NT2/D1 (cell line): ENCODE measurements at regions not wholly inside any gene's neighbourhood (a gene's known extent, or its start where the extent isn't known, plus 50 kb on each side); places are given as distances from the start of the nearest gene placed in this dataset.

Experiments
- DNase-seq: peaks from one replicate; pipeline ENCODE4 v3.0.0-alpha.2; 2011; ENCODE audit warnings: low read depth, low spot score
- H3K27me3 ChIP-seq: 2 replicates; pipeline ENCODE4 v1.6.0; 2011; ENCODE audit warnings: mild to moderate bottlenecking; ENCODE audit not compliant: insufficient read length, insufficient read depth
- H3K36me3 ChIP-seq: 2 replicates; pipeline ENCODE4 v1.6.1; 2011; ENCODE audit warnings: mild to moderate bottlenecking, low read length, mixed read lengths; ENCODE audit not compliant: insufficient read depth, insufficient read length
- H3K4me1 ChIP-seq: 2 replicates; pipeline ENCODE4 v1.5.1; 2011; ENCODE audit not compliant: insufficient read depth, insufficient read length
- H3K4me3 ChIP-seq: 2 replicates; pipeline ENCODE4 v1.5.1; 2011; ENCODE audit warnings: low read depth; ENCODE audit not compliant: insufficient read length
- H3K9ac ChIP-seq: 2 replicates; pipeline ENCODE4 v1.6.0; 2011; ENCODE audit warnings: low read depth; ENCODE audit not compliant: insufficient read length
- H3K9me3 ChIP-seq: 2 replicates; pipeline ENCODE4 v1.5.1; 2011; ENCODE audit warnings: mild to moderate bottlenecking, low read length; ENCODE audit not compliant: insufficient read depth
- SUZ12 ChIP-seq: IDR thresholded peaks from 2 replicates; pipeline ENCODE4 v1.6.1; 2011; ENCODE audit not compliant: insufficient read length, insufficient read depth; ENCODE audit errors: extremely low read depth
- YY1 ChIP-seq: IDR thresholded peaks from 2 replicates; pipeline ENCODE4 v1.6.1; 2011; ENCODE audit not compliant: insufficient read length, insufficient read depth
- ZNF274 ChIP-seq: IDR thresholded peaks from 2 replicates; pipeline ENCODE4 v1.6.1; 2011; ENCODE audit warnings: mild to moderate bottlenecking, low read depth, low read length

GRCh38 chr7:17485904-17486303, 187.5 kb downstream of the AHR start:
- no peak for DNase-seq
- no peaks in the 10 kb centered on the region for H3K27me3 ChIP-seq
- no peak for TF ChIP-seq YY1
- no peak for TF ChIP-seq SUZ12
- no peak for TF ChIP-seq ZNF274
- H3K9ac ChIP-seq, result no peak overlapping the region
- H3K4me3 ChIP-seq, result no peak overlapping the region
- no peaks in the 10 kb centered on the region for H3K36me3 ChIP-seq
- no peaks in the 10 kb centered on the region for H3K9me3 ChIP-seq
- no peaks in the 10 kb centered on the region for H3K4me1 ChIP-seq

GRCh38 chr7:17486835-17487234, 188.4 kb downstream of the AHR start:
- Histone ChIP-seq H3K4me1 (no peaks in the 10 kb centered on the region), H3K4me3 (no peak overlapping the region), H3K36me3 (no peaks in the 10 kb centered on the region), H3K27me3 (no peaks in the 10 kb centered on the region), H3K9ac (no peak overlapping the region), H3K9me3 (no peaks in the 10 kb centered on the region)
- DNase-seq, result no peak
- TF ChIP-seq YY1 (no peak), ZNF274 (no peak), SUZ12 (no peak)

- no peak for TF ChIP-seq YY1
- no peak for TF ChIP-seq ZNF274
- no peak for TF ChIP-seq SUZ12
- H3K9me3 ChIP-seq, result no peaks in the 10 kb centered on the region
Measured at GRCh38 chr7:17487343-17487742, 188.9 kb downstream of the AHR start.

DNA sequence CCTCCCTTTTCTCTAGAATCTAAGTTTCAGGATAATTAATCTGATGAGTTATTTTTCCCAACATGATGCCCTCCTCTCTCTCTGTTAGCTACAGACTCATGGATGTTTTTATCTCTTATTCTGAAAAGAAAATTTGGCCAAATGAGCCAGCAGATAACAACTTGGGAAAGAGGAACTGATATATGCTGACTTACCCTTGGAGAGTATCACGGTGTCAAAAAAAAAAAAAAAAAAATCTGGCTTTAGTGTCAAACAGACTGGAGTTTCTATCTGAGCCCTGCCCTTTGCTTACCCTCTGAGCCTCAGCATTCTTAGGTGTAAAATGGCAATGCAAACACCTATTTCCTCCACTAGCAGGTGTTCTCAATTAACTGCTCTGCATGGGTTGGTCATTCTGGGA, 190.4 kb downstream of the AHR start:
- H3K36me3 ChIP-seq, result no peaks in the 10 kb centered on the region
- no peak overlapping the region for H3K4me3 ChIP-seq
- H3K9ac ChIP-seq, result no peak overlapping the region
- TF ChIP-seq SUZ12 (no peak), YY1 (no peak), ZNF274 (no peak)
- DNase-seq, result no peak
- H3K4me1 ChIP-seq, result no peaks in the 10 kb centered on the region
- H3K9me3 ChIP-seq, result no peaks in the 10 kb centered on the region
- no peaks in the 10 kb centered on the region for H3K27me3 ChIP-seq

More at GRCh38 chr7:17487343-17487742, 188.9 kb downstream of the AHR start:
- no peak for DNase-seq
- Histone ChIP-seq H3K4me1 (no peaks in the 10 kb centered on the region), H3K36me3 (no peaks in the 10 kb centered on the region), H3K9ac (no peak overlapping the region), H3K27me3 (no peaks in the 10 kb centered on the region), H3K4me3 (no peak overlapping the region)

GRCh38 chr7:17489961-17490360, 191.5 kb downstream of the AHR start:
- Histone ChIP-seq H3K4me1 (no peaks in the 10 kb centered on the region), H3K27me3 (no peaks in the 10 kb centered on the region), H3K9me3 (no peaks in the 10 kb centered on the region), H3K4me3 (no peak overlapping the region), H3K9ac (no peak overlapping the region), H3K36me3 (no peaks in the 10 kb centered on the region)
- TF ChIP-seq ZNF274 (no peak), SUZ12 (no peak)
- DNase-seq, result no peak

DNA sequence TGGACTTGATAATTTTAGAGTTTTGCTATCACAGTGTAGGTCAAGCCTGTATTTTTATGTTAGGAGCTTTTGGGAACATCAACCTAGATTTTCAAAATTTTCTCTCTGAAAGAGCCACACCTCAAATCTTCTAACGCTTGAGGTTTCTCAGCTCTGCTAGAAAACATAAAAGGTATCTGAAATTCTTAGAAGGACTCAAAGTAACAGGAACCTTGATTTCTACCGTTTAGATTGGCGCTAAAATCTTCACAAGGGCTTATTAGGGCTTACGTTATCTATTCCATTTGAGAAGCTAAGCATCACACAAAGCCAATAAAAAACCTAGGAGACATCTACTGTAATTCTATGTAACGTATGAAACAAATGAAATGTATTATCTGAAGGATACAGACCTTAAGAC, 192.4 kb downstream of the AHR start:
- Histone ChIP-seq H3K9ac (no peak overlapping the region), H3K4me1 (no peaks in the 10 kb centered on the region), H3K9me3 (no peaks in the 10 kb centered on the region), H3K4me3 (no peak overlapping the region), H3K36me3 (no peaks in the 10 kb centered on the region), H3K27me3 (no peaks in the 10 kb centered on the region)
- TF ChIP-seq SUZ12 (no peak), YY1 (no peak), ZNF274 (no peak)
- DNase-seq, result no peak

DNA sequence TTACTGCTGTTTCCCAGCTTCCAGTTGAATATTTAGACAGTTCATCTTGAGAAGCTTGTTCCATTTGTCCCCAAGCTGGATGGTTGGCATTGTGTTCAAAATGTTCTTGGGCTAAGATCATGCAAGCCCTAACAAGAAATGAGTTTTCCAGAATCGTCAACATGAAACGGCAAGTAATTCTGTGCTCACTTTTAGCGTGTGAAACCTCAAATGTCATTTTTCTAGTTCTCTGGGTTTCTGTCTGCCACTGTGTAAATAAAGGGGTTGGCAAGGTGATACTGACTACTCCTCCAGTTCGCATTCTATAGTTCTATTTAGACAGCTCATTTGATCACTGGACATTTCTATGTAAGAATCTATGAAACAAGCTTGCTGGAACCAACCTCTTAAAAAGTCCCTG, 194.0 kb downstream of the AHR start:
- Histone ChIP-seq H3K9ac (no peak overlapping the region), H3K4me3 (no peak overlapping the region), H3K4me1 (no peaks in the 10 kb centered on the region), H3K27me3 (no peaks in the 10 kb centered on the region), H3K9me3 (no peaks in the 10 kb centered on the region), H3K36me3 (no peaks in the 10 kb centered on the region)
- TF ChIP-seq ZNF274 (no peak), SUZ12 (no peak), YY1 (no peak)
- DNase-seq, result no peak

DNA sequence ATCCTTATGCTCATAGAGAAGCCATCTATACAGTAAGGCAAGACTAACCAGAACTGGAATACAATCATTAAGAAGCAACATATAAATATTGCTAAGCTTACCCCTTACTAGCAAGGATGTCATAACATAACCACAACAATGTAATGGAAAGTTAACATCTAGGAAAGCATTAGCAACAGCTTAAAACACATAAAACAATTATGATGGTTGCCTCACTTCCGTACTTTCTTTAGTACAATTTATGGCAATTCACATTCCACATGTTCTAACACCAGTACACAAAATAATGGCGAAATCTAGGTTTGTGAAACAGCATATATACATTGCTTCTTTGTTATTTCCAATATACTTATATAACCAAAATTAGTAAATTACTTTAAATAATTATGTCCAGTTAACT, 195.0 kb downstream of the AHR start:
- Histone ChIP-seq H3K36me3 (no peaks in the 10 kb centered on the region), H3K9me3 (no peaks in the 10 kb centered on the region), H3K27me3 (no peaks in the 10 kb centered on the region), H3K4me3 (no peak overlapping the region), H3K9ac (no peak overlapping the region), H3K4me1 (no peaks in the 10 kb centered on the region)
- no peak for DNase-seq
- TF ChIP-seq SUZ12 (no peak), YY1 (no peak), ZNF274 (no peak)
